Kidney (tissue), 13 donors: ENCODE measurements at regions not wholly inside any gene's neighbourhood (a gene's known extent, or its start where the extent isn't known, plus 50 kb on each side); places are given as distances from the start of the nearest gene placed in this dataset.

Experiments used
- DNase-seq, 5 donors: peaks; one replicate each; pipeline ENCODE4 v3.0.0-alpha.2; 2013 to 2020
- FAIRE-seq: peaks from 2 replicates; lab custom pipeline; 2012; peaks lifted over from hg19 to GRCh38; lab: Jason Lieb, UNC
- H3K27ac ChIP-seq, 2 donors: one replicate each; pipeline ENCODE4 v1.7.0; 2013; ENCODE audit warnings: low read depth in 2 of 2, low read length in 2 of 2, inconsistent platforms in 1 of 2
- H3K27me3 ChIP-seq: one replicate; pipeline ENCODE4 v1.7.1; 2013; ENCODE audit warnings: low read length, inconsistent platforms; ENCODE audit not compliant: control insufficient read depth, insufficient read depth
- H3K36me3 ChIP-seq, 3 donors: one replicate each; pipeline versions ENCODE4 v1.7.0 to v1.7.1; 2013; ENCODE audit warnings: low read length in 3 of 3, control low read depth in 1 of 3, inconsistent platforms in 1 of 3; ENCODE audit not compliant: insufficient read depth in 3 of 3, control insufficient read depth in 2 of 3
- H3K4me1 ChIP-seq, 3 donors: one replicate each; pipeline versions ENCODE4 v1.7.0 to v1.7.1; 2013; ENCODE audit warnings: low read length in 3 of 3, inconsistent platforms in 1 of 3, low read depth in 1 of 3; ENCODE audit not compliant: control insufficient read depth in 2 of 3, insufficient read depth in 2 of 3
- H3K4me3 ChIP-seq, 3 donors: one replicate each; pipeline versions ENCODE4 v1.7.0 to v1.8.1; 2013; ENCODE audit warnings: low read length in 3 of 3, control low read depth in 1 of 3, inconsistent platforms in 1 of 3
- H3K9ac ChIP-seq, 3 donors: one replicate each; pipeline versions ENCODE4 v1.7.0 to v1.7.1; 2013; ENCODE audit warnings: low read length in 3 of 3, control low read depth in 1 of 3, inconsistent platforms in 1 of 3
- H3K9me3 ChIP-seq, 3 donors: one replicate each; pipeline versions ENCODE4 v1.7.0 to v1.7.1; 2013; ENCODE audit warnings: low read length in 3 of 3, control low read depth in 1 of 3, inconsistent platforms in 1 of 3; ENCODE audit not compliant: control insufficient read depth in 2 of 3, insufficient read depth in 1 of 3
- CTCF ChIP-seq: IDR thresholded peaks from 3 replicates; pipeline ENCODE4 v1.5.1; 2012; ENCODE audit warnings: mild to moderate bottlenecking, moderate library complexity, borderline replicate concordance; ENCODE audit not compliant: insufficient read depth; ENCODE audit errors: extremely low read depth
- intact Hi-C: fragments of 100-400 bp; cut with DNase I; formaldehyde crosslinking; loops from one replicate; pipeline ENCODE4 v1.11.1; 2022
- donor health status: control.
- donor health status: control.
- donor health status: control.
- donor health status: control.
- donor health status: control.
- donor health status: DM: yes; HTN: yes; CAD: no.
- donor health status: Normal renal cell carcinoma (clear cell type).

GRCh38 chr12:5101686-5102085 lies 58.0 kb downstream of the KCNA5 start:
- Histone ChIP-seq H3K4me3 (no peak overlapping the region), H3K27me3 (no peaks in the 10 kb centered on the region), H3K9ac (no peak overlapping the region), H3K9me3 (no peaks in the 10 kb centered on the region), H3K36me3 (no peaks in the 10 kb centered on the region), H3K4me1 (no peaks in the 10 kb centered on the region), H3K27ac (no peak overlapping the region)
- no peak for FAIRE-seq
- intact Hi-C loops = no loop called here
- no peak for TF ChIP-seq CTCF
- DNase-seq = no peak

GRCh38 chr12:5102261-5102789 lies 58.6 kb downstream of the KCNA5 start:
- Histone ChIP-seq H3K36me3 (no peaks in the 10 kb centered on the region), H3K9me3 (no peaks in the 10 kb centered on the region), H3K9ac (no peak overlapping the region), H3K4me3 (no peak overlapping the region), H3K27ac (no peak overlapping the region), H3K27me3 (no peaks in the 10 kb centered on the region), H3K4me1 (no peaks in the 10 kb centered on the region)
- TF ChIP-seq CTCF = no peak
- DNase-seq = no peak
- intact Hi-C loops = no loop called here
- no peak for FAIRE-seq

- no peaks in the 10 kb centered on the region for H3K4me1 ChIP-seq
- no peak for TF ChIP-seq CTCF
- H3K9ac ChIP-seq = no peak overlapping the region
- no peaks in the 10 kb centered on the region for H3K9me3 ChIP-seq
- H3K27ac ChIP-seq = no peak overlapping the region
- H3K27me3 ChIP-seq = no peaks in the 10 kb centered on the region
- no peak for DNase-seq
- H3K4me3 ChIP-seq = no peak overlapping the region
- H3K36me3 ChIP-seq = no peaks in the 10 kb centered on the region
- intact Hi-C loops = no loop called here
- no peak for FAIRE-seq
Observed at GRCh38 chr12:5102806-5103205, 59.1 kb downstream of the KCNA5 start.

GRCh38 chr12:5110345-5110744 lies 66.7 kb downstream of the KCNA5 start:
- TF ChIP-seq CTCF = no peak
- Histone ChIP-seq H3K27ac (no peak overlapping the region), H3K9ac (no peak overlapping the region), H3K9me3 (no peaks in the 10 kb centered on the region), H3K4me1 (no peaks in the 10 kb centered on the region), H3K36me3 (no peaks in the 10 kb centered on the region), H3K4me3 (no peak overlapping the region), H3K27me3 (no peaks in the 10 kb centered on the region)
- DNase-seq (no peak), FAIRE-seq (no peak)
- intact Hi-C loops = no loop called here
